Psoas muscle (tissue), 7 donors: ENCODE measurements at regions not wholly inside any gene's neighbourhood (a gene's known extent, or its start where the extent isn't known, plus 50 kb on each side); places are given as distances from the start of the nearest gene placed in this dataset.
A peak's percentile ranks its signal among the peaks of the same experiment; 100 is the strongest.
"Not testable (repeated sequence)": the region's sequence is repeated elsewhere in the genome, so short reads cannot be mapped to it uniquely, and the experiment has no call there.

Experiments
- ATAC-seq, 4 donors: fragments of 200-7000 bp; cut with Tn5 transposase; one replicate each; pipeline ENCODE4 v1.9.1; 2020; ENCODE audit warnings: moderate library complexity in 3 of 4, mild to moderate bottlenecking in 2 of 4
- DNase-seq, 2 donors: peaks; one replicate each; pipeline ENCODE4 v3.0.0-alpha.2; 2020
- H3K27ac ChIP-seq: fragments of 200-600 bp; one replicate; pipeline ENCODE4 v1.8.0; 2022
- H3K27me3 ChIP-seq, 3 donors: fragments of 200-600 bp in 1 of 3; one replicate each; pipeline versions ENCODE4 v1.6.1 to v1.8.0; 2013 to 2022; ENCODE audit warnings: low read length in 2 of 3, mild to moderate bottlenecking in 2 of 3, moderate library complexity in 1 of 3; ENCODE audit not compliant: insufficient read depth in 3 of 3
- H3K36me3 ChIP-seq, 2 donors: fragments of 200-600 bp in 1 of 2; one replicate each; pipeline versions ENCODE4 v1.6.1 to v1.8.0; 2013 to 2022; ENCODE audit warnings: low read depth in 1 of 2, mild to moderate bottlenecking in 1 of 2, moderate library complexity in 1 of 2; ENCODE audit not compliant: insufficient read depth in 1 of 2
- H3K4me1 ChIP-seq: fragments of 200-600 bp; one replicate; pipeline ENCODE4 v1.8.0; 2022
- H3K4me3 ChIP-seq: fragments of 200-600 bp; one replicate; pipeline ENCODE4 v1.8.0; 2022; ENCODE audit warnings: mild to moderate bottlenecking
- H3K9me3 ChIP-seq: fragments of 200-600 bp; one replicate; pipeline ENCODE4 v1.8.0; 2022
- WGBS, 3 donors: extraction: QIAGEN DNeasy Blood & Tissue Kit; methylation state at CpG; one replicate each; pipeline versions ENCODE4 v1.1.6 to v1.1.7; 2013; 5-methylcytosine and 5-hydroxymethylcytosine counted together
- intact Hi-C, 2 donors: fragments of 100-400 bp; cut with DNase I; formaldehyde crosslinking; loops; one replicate each; pipeline versions ENCODE4 v1.11.0 to v1.14.2; 2022
- TF ChIP-seq, protein P1 (sequence below): fragments of 200-600 bp; IDR thresholded peaks from one replicate; pipeline ENCODE4 v1.8.0; 2022; ENCODE audit warnings: antibody characterized with exemption
- donor health status: healthy with polysubstance abuse.
- donor health status: DM: no; HTN: no; CAD: no; lungs with moderate emphysema.
- donor health status: Bipolar disorder and iron deficiency.
- donor health status: healthy.
- donor health status: DM: yes; HTN: yes; CAD: no.
- donor health status: DM: no; HTN: no; CAD: no.
- donor health status: DM: yes; HTN: yes; CAD: no.

GRCh38 chr5:145450286-145450885, 384.8 kb downstream of the PRELID2 start:
- no peaks in the 10 kb centered on the region for H3K27me3 ChIP-seq
- intact Hi-C loops = no loop called here
- H3K4me1 ChIP-seq = no peaks in the 10 kb centered on the region
- no peak overlapping the region for H3K4me3 ChIP-seq
- TF ChIP-seq, protein P1, sequence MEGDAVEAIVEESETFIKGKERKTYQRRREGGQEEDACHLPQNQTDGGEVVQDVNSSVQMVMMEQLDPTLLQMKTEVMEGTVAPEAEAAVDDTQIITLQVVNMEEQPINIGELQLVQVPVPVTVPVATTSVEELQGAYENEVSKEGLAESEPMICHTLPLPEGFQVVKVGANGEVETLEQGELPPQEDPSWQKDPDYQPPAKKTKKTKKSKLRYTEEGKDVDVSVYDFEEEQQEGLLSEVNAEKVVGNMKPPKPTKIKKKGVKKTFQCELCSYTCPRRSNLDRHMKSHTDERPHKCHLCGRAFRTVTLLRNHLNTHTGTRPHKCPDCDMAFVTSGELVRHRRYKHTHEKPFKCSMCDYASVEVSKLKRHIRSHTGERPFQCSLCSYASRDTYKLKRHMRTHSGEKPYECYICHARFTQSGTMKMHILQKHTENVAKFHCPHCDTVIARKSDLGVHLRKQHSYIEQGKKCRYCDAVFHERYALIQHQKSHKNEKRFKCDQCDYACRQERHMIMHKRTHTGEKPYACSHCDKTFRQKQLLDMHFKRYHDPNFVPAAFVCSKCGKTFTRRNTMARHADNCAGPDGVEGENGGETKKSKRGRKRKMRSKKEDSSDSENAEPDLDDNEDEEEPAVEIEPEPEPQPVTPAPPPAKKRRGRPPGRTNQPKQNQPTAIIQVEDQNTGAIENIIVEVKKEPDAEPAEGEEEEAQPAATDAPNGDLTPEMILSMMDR = no peak
- 81 to 87% (median 86%) methylated on average over 5 of the region's 5 CpGs for WGBS, 3 donors
- H3K27ac ChIP-seq = no peak overlapping the region
- ATAC-seq (peak in 1 of 4 donors; percentile 61), DNase-seq (no peak)
- H3K9me3 ChIP-seq = no peaks in the 10 kb centered on the region
- no peaks in the 10 kb centered on the region for H3K36me3 ChIP-seq

- intact Hi-C loops = no loop called here
- H3K27ac ChIP-seq = no peak overlapping the region
- DNase-seq (no peak), ATAC-seq (peak in 1 of 4 donors; percentile 68)
- no peaks in the 10 kb centered on the region for H3K4me1 ChIP-seq
- TF ChIP-seq, protein P1 = no peak
- 43 to 63% (median 49%) methylated on average over 4 of the region's 4 CpGs for WGBS, 3 donors
- H3K9me3 ChIP-seq = no peaks in the 10 kb centered on the region
- H3K36me3 ChIP-seq = no peaks in the 10 kb centered on the region
- no peaks in the 10 kb centered on the region for H3K27me3 ChIP-seq
- H3K4me3 ChIP-seq = no peak overlapping the region
Observed at GRCh38 chr5:145449794-145450193, 385.3 kb downstream of the PRELID2 start.

- intact Hi-C loops, DNase-seq, H3K27me3 ChIP-seq, H3K4me3 ChIP-seq, H3K27ac ChIP-seq, ATAC-seq, H3K9me3 ChIP-seq, H3K36me3 ChIP-seq, H3K4me1 ChIP-seq: not testable (repeated sequence)
- 79 to 87% (median 86%) methylated on average over 3 of the region's 3 CpGs for WGBS, 3 donors
Observed at GRCh38 chr5:145446875-145447274, 388.3 kb downstream of the PRELID2 start.

- DNase-seq (no peak), ATAC-seq (no peak)
- Histone ChIP-seq H3K36me3 (no peaks in the 10 kb centered on the region), H3K4me3 (no peak overlapping the region), H3K27ac (no peak overlapping the region), H3K4me1 (no peaks in the 10 kb centered on the region), H3K9me3 (no peaks in the 10 kb centered on the region), H3K27me3 (no peaks in the 10 kb centered on the region)
- TF ChIP-seq, protein P1 = no peak
- intact Hi-C loops = no loop called here
- 80 to 91% (median 89%) methylated on average over 5 of the region's 5 CpGs for WGBS, 3 donors
Observed at GRCh38 chr5:145446412-145446811, 388.7 kb downstream of the PRELID2 start.

DNA sequence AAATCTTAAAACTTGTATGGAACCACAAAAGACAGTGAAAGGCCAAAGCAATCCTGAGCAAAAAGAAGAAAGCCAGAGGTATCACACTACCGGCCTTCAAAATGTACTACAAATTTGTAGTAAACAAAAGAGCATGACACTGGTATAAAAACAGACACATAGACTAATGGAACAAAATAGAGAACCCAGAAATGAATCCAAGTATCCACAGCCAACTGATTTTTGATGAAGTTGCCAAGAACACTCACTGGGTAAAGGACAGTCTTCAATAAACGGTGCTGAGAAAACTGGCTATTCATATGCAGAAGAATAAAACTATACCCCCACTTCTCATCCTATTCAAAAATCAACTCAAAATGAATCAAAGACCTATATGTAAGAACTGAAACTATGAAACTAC, 390.1 kb downstream of the PRELID2 start:
- DNase-seq = no peak
- H3K9me3 ChIP-seq = no peaks in the 10 kb centered on the region
- H3K4me1 ChIP-seq = no peaks in the 10 kb centered on the region
- H3K36me3 ChIP-seq = no peaks in the 10 kb centered on the region
- no peak overlapping the region for H3K27ac ChIP-seq
- 28 to 83% (median 34%) methylated on average over 2 of the region's 2 CpGs for WGBS, 3 donors
- intact Hi-C loops = no loop called here
- H3K27me3 ChIP-seq = no peaks in the 10 kb centered on the region
- ATAC-seq = no peak
- H3K4me3 ChIP-seq = no peak overlapping the region
- TF ChIP-seq, protein P1 = no peak
